ENCODE measurements at regions not wholly inside any gene's neighbourhood (a gene's known extent, or its start where the extent isn't known, plus 50 kb on each side); places are given as distances from the start of the nearest gene placed in this dataset.

- no peaks in the 10 kb centered on the region for H3K27me3 ChIP-seq (ENCODE audit: control insufficient read depth in 2 of 2, insufficient read depth in 2 of 2, low read length in 2 of 2)
- H3K4me3 ChIP-seq (replicated peaks in 1 of 3; ENCODE audit: insufficient read depth in 1 of 3, low read depth in 1 of 3, low read length in 3 of 3), result peak overlapping the region in 1 of 3 experiments; percentile 12
- H3K9me3 ChIP-seq (replicated peaks; ENCODE audit: control insufficient read depth, insufficient read depth, low read length), result no peaks in the 10 kb centered on the region
- H4K20me1 ChIP-seq (replicated peaks; ENCODE audit: control insufficient read depth, extremely low read depth, insufficient read depth, low read length), result no peaks in the 10 kb centered on the region
- no TSS peak for BruUV-seq (replicated peaks)
- ChIA-PET CTCF (interaction anchor here (0.8 to 2.8 kb wide), 5 partner anchors 11 to 117 kb away, joined by 3 to 13 read pairs (median 8); no protein-coding TSS in a partner anchor), POLR2A (no interaction called here)
- H2AFZ ChIP-seq (ENCODE audit: low read depth, low read length), result no peak overlapping the region
- intact Hi-C loops (cut with micrococcal nuclease), result loop anchor here (1.0 to 2.0 kb wide), 2 partner anchors 11 to 85 kb away; no protein-coding TSS in a partner anchor
- H3K9me1 ChIP-seq (replicated peaks; ENCODE audit: control insufficient read depth, extremely low read depth, insufficient read depth, low read length), result no peaks in the 10 kb centered on the region
- DNase-seq (ENCODE audit: low read depth, low spot score) (peak; percentile 85), FAIRE-seq (peak; percentile 64)
- dilution Hi-C loops (cut with MboI; ENCODE audit: extremely low pct_ligation_motif_present, low sequenced_read_pairs), result loop anchor here (25.0 kb wide), 1 partner anchor 119 kb away; no protein-coding TSS in a partner anchor
- peak overlapping the region; percentile 56 for H3K9ac ChIP-seq (replicated peaks; ENCODE audit: extremely low read depth, insufficient read depth, low read length)
- H3K4me2 ChIP-seq (ENCODE audit: insufficient read depth, low read length), result peak overlapping the region; percentile 78
- TF ChIP-seq MAX (IDR thresholded peaks at IDR 0.05; ENCODE audit: insufficient read depth, insufficient read length) (no peak), GATA2 (IDR thresholded peaks at IDR 0.05; ENCODE audit: insufficient read depth, insufficient read length, low read depth, low read length) (peak; percentile 76), POLR2AphosphoS5 (IDR thresholded peaks at IDR 0.05; ENCODE audit: insufficient read depth, low read depth, low read length) (peak; percentile 51), JUN (IDR thresholded peaks at IDR 0.05; ENCODE audit: borderline replicate concordance, insufficient read depth, insufficient read length, low read depth) (peak; percentile 63), POLR2A (IDR thresholded peaks at IDR 0.05; ENCODE audit: low read depth, low read length) (no peak), EZH2 (IDR thresholded peaks at IDR 0.05; ENCODE audit: borderline replicate concordance, low read depth, low read length, severe bottlenecking) (no peak), MYC (IDR thresholded peaks at IDR 0.05; ENCODE audit: low read depth, low read length) (no peak), CTCF (IDR thresholded peaks at IDR 0.05; ENCODE audit: extremely low read depth in 1 of 2, insufficient read depth in 1 of 2, low read depth in 1 of 2, low read length in 2 of 2) (no peak), FOS (IDR thresholded peaks at IDR 0.05; ENCODE audit: borderline replicate concordance, insufficient read depth, low read length) (peak; percentile 59)
- H3K36me3 ChIP-seq (ENCODE audit: control insufficient read depth in 2 of 2, extremely low read depth in 1 of 2, insufficient read depth in 2 of 2, low read length in 2 of 2), result peaks cover 2 to 6% of the 10 kb centered on the region in 2 experiments
- peak overlapping the region; percentile 91 for H3K27ac ChIP-seq (ENCODE audit: insufficient read depth, low read depth, low read length)
- peaks cover 53% of the 10 kb centered on the region for H3K79me2 ChIP-seq (ENCODE audit: control insufficient read depth, insufficient read depth, low read length)
- peaks cover 61% of the 10 kb centered on the region for H3K4me1 ChIP-seq (ENCODE audit: control insufficient read depth, extremely low read depth, insufficient read depth, low read length)
These were observed 104.9 kb downstream of the OGFRL1 start for GRCh38 chr6:71393471-71393870.
